ENCODE measurements at regions not wholly inside any gene's neighbourhood (a gene's known extent, or its start where the extent isn't known, plus 50 kb on each side); places are given as distances from the start of the nearest gene placed in this dataset.

DNA sequence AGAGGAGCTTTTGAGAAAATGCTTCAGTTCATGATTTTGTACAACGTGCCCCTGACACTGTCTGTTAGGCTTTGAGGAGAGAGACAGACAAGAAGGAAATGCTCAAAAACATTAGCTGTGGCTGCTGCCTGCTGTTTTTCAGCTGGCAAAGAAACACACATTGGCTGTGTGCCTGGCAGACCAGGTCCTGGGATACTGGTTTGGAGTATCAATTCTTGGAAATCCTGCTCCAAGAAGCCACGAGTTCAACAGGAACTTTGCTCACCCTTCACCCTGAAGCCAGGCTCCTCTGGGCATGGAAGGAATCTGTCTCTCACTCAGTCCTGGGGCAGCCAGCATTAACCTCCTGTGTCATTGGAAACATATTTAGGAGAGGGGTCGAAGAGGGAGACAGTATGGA lies 245.5 kb downstream of the AUH start:
- TF ChIP-seq, protein P1, sequence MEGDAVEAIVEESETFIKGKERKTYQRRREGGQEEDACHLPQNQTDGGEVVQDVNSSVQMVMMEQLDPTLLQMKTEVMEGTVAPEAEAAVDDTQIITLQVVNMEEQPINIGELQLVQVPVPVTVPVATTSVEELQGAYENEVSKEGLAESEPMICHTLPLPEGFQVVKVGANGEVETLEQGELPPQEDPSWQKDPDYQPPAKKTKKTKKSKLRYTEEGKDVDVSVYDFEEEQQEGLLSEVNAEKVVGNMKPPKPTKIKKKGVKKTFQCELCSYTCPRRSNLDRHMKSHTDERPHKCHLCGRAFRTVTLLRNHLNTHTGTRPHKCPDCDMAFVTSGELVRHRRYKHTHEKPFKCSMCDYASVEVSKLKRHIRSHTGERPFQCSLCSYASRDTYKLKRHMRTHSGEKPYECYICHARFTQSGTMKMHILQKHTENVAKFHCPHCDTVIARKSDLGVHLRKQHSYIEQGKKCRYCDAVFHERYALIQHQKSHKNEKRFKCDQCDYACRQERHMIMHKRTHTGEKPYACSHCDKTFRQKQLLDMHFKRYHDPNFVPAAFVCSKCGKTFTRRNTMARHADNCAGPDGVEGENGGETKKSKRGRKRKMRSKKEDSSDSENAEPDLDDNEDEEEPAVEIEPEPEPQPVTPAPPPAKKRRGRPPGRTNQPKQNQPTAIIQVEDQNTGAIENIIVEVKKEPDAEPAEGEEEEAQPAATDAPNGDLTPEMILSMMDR (conservative IDR thresholded peaks at IDR 0.05; ENCODE audit: control insufficient read depth, insufficient read depth, low read depth, low read length): no peak
- peak; percentile 37 for DNase-seq (ENCODE audit: low read depth)
- no peak overlapping the region for H3K4me3 ChIP-seq (ENCODE audit: control insufficient read depth, low read depth, low read length)

DNA sequence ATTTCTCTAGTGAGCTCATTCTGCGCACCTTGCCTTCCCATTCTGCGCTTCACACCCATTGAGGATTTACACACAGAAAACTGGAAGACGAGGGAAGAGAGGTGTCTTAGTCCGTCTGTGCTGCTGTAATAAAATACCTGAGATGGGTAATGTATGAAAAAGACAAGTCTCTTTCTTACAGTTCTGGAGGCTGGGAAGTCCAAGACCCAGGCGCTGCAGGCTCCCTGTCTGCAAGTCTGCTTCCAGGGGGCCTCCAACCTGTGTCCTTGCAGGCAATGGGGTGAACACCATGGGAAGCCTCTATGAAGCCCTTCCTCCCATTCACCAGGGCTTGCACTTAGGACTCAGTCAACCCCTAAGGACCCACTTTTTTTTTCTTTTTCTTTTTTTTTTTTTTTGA lies 245.0 kb downstream of the AUH start:
- no peak for DNase-seq (ENCODE audit: low read depth)
- no peak overlapping the region for H3K4me3 ChIP-seq (ENCODE audit: control insufficient read depth, low read depth, low read length)
- TF ChIP-seq, protein P1 (conservative IDR thresholded peaks at IDR 0.05; ENCODE audit: control insufficient read depth, insufficient read depth, low read depth, low read length): no peak

DNA sequence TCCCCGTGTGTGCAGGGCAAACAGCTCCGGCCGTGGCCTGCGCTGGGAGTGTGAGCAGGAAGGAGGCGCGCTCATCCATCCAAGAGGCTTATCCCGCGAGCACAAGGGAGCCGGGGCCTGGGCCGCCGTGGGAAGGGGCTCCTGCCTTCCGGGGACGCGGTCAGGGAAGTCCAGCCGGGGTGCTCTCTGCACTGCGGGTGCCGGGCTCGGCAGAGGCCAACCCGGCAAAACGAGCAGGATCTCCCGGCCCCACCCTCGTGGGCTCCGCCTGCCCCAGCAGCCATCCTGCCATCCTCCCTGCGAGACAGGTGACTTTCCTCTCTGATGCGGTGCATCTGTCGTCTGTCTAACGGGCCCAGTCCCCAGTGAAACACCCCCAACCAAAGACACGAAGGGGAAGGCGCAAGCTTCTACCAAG lies 244.2 kb downstream of the AUH start:
- no peak for DNase-seq (ENCODE audit: low read depth)
- H3K4me3 ChIP-seq (ENCODE audit: control insufficient read depth, low read depth, low read length): no peak overlapping the region
- TF ChIP-seq, protein P1 (conservative IDR thresholded peaks at IDR 0.05; ENCODE audit: control insufficient read depth, insufficient read depth, low read depth, low read length): no peak

DNA sequence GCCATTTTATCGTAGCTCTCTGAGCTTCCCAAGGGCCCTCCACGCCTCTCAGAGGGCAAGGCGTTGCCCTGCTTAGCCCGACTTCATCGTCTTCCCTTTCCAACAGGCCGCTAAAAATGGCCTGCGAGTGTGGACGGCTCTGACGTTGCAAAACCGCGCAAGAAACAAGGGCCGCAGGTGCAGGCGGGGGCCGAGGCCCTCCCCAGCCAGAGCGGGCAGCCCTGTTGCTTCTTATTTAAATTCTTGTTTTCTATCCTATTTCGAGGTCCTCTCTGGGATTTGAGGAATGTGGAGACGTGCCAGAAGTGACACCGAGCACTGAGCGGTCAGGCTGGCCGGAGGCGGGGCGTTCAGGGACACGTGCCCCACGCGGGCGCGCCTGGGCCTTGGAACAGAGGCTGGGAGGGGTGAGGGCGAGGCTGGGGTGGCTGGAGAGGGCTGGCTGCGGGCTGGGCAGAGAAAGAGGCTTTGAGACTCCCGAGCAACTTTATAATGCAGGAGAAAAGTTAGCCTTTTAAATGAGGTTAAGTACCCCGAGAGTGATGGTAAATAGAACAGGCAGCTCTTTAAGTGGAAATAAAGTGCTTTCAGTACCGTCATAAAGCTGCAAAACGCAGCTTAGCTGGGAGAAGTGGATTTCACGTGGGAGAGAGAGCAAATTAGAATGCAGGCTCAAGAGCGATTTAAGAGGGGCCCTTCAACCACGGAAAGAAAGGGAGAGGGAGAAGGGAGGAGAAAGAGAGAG lies 243.6 kb downstream of the AUH start:
- DNase-seq (ENCODE audit: low read depth): peak; percentile 88
- TF ChIP-seq, protein P1 (conservative IDR thresholded peaks at IDR 0.05; ENCODE audit: control insufficient read depth, insufficient read depth, low read depth, low read length): no peak
- peak overlapping the region; percentile 6 for H3K4me3 ChIP-seq (ENCODE audit: control insufficient read depth, low read depth, low read length)

DNA sequence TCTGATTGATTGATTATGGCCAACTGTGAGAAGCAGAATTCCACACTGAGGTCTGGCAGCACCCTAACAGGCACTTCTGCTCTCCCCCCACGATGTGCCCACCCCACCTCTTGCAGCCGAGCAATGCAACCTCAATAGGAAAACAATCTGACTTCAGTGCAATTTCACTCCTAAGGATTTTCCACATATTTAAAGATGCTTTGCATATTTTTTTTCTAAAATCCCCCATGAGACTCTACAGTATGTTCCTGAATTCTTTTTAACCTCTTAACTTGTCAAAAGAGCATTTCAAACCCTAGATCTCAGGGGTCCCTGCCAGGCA lies 243.1 kb downstream of the AUH start:
- TF ChIP-seq, protein P1 (conservative IDR thresholded peaks at IDR 0.05; ENCODE audit: control insufficient read depth, insufficient read depth, low read depth, low read length): no peak
- DNase-seq (ENCODE audit: low read depth): no peak
- H3K4me3 ChIP-seq (ENCODE audit: control insufficient read depth, low read depth, low read length): peak overlapping the region; percentile 6

DNA sequence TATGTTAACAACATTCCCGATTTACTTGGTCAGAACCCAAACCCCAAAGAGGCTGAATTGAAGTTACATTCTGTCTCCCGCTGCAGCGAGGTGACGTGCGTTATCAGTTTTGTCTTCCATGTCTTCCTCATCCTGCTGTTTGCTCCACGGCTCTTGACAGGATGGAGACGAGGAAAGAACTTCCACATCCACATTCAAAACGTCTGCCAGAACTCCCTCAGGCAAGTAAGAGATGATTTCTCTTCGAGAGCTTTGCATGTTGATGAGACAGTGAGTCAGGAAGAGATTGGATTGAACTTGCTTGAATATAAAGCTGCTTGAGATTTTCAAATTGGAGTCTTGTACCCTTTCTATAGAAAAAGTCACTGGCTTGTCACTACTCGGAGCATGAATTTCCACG lies 242.6 kb downstream of the AUH start:
- DNase-seq (ENCODE audit: low read depth): peak; percentile 67
- TF ChIP-seq, protein P1 (conservative IDR thresholded peaks at IDR 0.05; ENCODE audit: control insufficient read depth, insufficient read depth, low read depth, low read length): no peak
- H3K4me3 ChIP-seq (ENCODE audit: control insufficient read depth, low read depth, low read length): no peak overlapping the region

DNA sequence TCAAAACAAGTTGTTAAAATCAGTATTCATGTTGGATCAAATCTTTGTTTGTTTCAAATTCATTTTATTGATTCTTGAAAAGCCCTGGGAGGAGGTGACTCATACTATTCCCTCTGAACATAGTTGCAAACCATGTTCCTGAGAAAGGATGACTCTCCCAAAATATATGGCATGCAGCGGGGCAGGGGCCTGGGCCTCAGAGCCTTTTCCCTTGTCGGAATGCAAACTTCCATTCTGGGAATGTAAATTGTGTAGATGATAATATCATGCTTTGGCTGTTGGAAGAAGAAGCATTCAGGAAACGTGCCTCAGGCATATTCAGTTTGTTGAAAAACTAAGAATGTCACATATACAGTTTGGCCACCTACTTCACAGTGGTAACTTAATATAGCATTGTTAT lies 242.0 kb downstream of the AUH start:
- peak; percentile 77 for DNase-seq (ENCODE audit: low read depth)
- TF ChIP-seq, protein P1 (conservative IDR thresholded peaks at IDR 0.05; ENCODE audit: control insufficient read depth, insufficient read depth, low read depth, low read length): no peak
- no peak overlapping the region for H3K4me3 ChIP-seq (ENCODE audit: control insufficient read depth, low read depth, low read length)

Measured in fibroblast of mammary gland (primary cell).